HG02642 (cell line): ENCODE measurements at regions not wholly inside any gene's neighbourhood (a gene's known extent, or its start where the extent isn't known, plus 50 kb on each side); places are given as distances from the start of the nearest gene placed in this dataset.
A peak's percentile ranks its signal among the peaks of the same experiment; 100 is the strongest.

Source experiments
- ATAC-seq: cut with Tn5 transposase; IDR thresholded peaks from one replicate; pipeline ENCODE4 v1.9.1; 2021; ENCODE audit warnings: mild to moderate bottlenecking; ENCODE audit not compliant: unreplicated experiment, poor library complexity

GRCh38 chr13:107721125-107721869 lies 494.0 kb downstream of the LIG4 start:
- ATAC-seq = no peak

GRCh38 chr13:107716741-107717140 lies 498.6 kb downstream of the LIG4 start:
- no peak for ATAC-seq

- ATAC-seq = no peak
These were observed 499.1 kb downstream of the LIG4 start for GRCh38 chr13:107716241-107716640.

- no peak for ATAC-seq
These were observed 499.8 kb downstream of the LIG4 start for GRCh38 chr13:107715496-107715895.

GRCh38 chr13:107713314-107713713 lies 502.0 kb downstream of the LIG4 start:
- no peak for ATAC-seq

- ATAC-seq = no peak
These were observed 503.0 kb downstream of the LIG4 start for GRCh38 chr13:107712145-107712860.

- ATAC-seq = no peak
These were observed 525.2 kb downstream of the LIG4 start for GRCh38 chr13:107690181-107690580.

- ATAC-seq = no peak
These were observed 529.5 kb downstream of the LIG4 start for GRCh38 chr13:107685876-107686275.

- no peak for ATAC-seq
These were observed 533.7 kb downstream of the LIG4 start for GRCh38 chr13:107681600-107681999.

GRCh38 chr13:107680115-107680514 lies 535.2 kb downstream of the LIG4 start:
- ATAC-seq = no peak

- no peak for ATAC-seq
These were observed 537.2 kb downstream of the LIG4 start for GRCh38 chr13:107678075-107678689.

- ATAC-seq = no peak
These were observed 539.3 kb downstream of the LIG4 start for GRCh38 chr13:107675847-107676550.

GRCh38 chr13:107669391-107669993 lies 545.8 kb downstream of the LIG4 start:
- ATAC-seq = no peak

- no peak for ATAC-seq
These were observed 549.3 kb downstream of the LIG4 start for GRCh38 chr13:107665926-107666458.

GRCh38 chr13:107650081-107650701 lies 565.1 kb downstream of the LIG4 start:
- ATAC-seq = peak; percentile 95

- no peak for ATAC-seq
These were observed 566.3 kb downstream of the LIG4 start for GRCh38 chr13:107649079-107649478.

GRCh38 chr13:107644136-107644535 lies 571.2 kb downstream of the LIG4 start:
- ATAC-seq = no peak

GRCh38 chr13:107643615-107644014 lies 571.7 kb downstream of the LIG4 start:
- no peak for ATAC-seq

- ATAC-seq = no peak
These were observed 572.5 kb downstream of the LIG4 start for GRCh38 chr13:107642831-107643230.

GRCh38 chr13:107641574-107641973 lies 573.8 kb downstream of the LIG4 start:
- ATAC-seq = no peak
